HepG2 (cell line): ENCODE measurements at regions not wholly inside any gene's neighbourhood (a gene's known extent, or its start where the extent isn't known, plus 50 kb on each side); places are given as distances from the start of the nearest gene placed in this dataset.

Experiments used
- CEBPB ChIP-seq: IDR thresholded peaks from 2 replicates; pipeline ENCODE4 v1.6.1; 2011; ENCODE audit warnings: low read depth, low read length, improper control_type of control experiment, borderline replicate concordance
- RAD21 ChIP-seq: fragments of 450-650 bp; formaldehyde crosslinking; IDR thresholded peaks from 2 replicates; pipeline ENCODE4 v1.5.0; 2020; ENCODE audit warnings: mild to moderate bottlenecking
- ZNF251 ChIP-seq: sonication (generic); formaldehyde crosslinking; IDR thresholded peaks from 2 replicates; pipeline ENCODE4 v1.9.0; 2021; ENCODE audit warnings: mild to moderate bottlenecking, missing genetic modification reagents
- TF ChIP-seq, protein P1 (sequence below): sonication (generic); formaldehyde crosslinking; IDR thresholded peaks from 2 replicates; pipeline ENCODE4 v1.4.0; 2020; ENCODE audit warnings: low read depth, mild to moderate bottlenecking, missing genetic modification reagents

DNA sequence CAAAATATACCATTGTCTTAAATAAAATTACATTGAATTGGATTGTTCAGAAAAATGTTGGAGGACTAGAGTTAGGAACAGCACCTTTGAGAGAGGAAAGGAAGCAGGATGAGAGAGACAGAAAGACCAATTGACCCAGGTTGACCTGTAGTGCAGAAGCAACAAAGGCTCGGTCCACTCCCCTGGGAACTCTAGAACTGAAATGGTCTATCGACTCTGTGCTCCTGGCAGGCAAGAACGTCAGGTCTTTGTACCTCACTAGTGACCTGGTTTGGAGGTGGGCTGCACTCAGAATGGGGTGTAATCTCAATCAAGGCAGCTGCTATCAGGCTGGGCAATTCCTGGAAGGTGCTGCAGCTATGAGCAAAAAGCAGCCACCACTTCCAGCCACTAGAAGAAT is 110.8 kb downstream of the FAM174A start:
- TF ChIP-seq, protein P1, sequence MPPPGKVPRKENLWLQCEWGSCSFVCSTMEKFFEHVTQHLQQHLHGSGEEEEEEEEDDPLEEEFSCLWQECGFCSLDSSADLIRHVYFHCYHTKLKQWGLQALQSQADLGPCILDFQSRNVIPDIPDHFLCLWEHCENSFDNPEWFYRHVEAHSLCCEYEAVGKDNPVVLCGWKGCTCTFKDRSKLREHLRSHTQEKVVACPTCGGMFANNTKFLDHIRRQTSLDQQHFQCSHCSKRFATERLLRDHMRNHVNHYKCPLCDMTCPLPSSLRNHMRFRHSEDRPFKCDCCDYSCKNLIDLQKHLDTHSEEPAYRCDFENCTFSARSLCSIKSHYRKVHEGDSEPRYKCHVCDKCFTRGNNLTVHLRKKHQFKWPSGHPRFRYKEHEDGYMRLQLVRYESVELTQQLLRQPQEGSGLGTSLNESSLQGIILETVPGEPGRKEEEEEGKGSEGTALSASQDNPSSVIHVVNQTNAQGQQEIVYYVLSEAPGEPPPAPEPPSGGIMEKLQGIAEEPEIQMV (CRISPR knock-in tag): no peak
- TF ChIP-seq CEBPB (no peak), ZNF251 (CRISPR knock-in tag) (no peak), RAD21 (no peak)
